KMS-11 (cell line): ENCODE measurements at regions not wholly inside any gene's neighbourhood (a gene's known extent, or its start where the extent isn't known, plus 50 kb on each side); places are given as distances from the start of the nearest gene placed in this dataset.

Source experiments
- H2AFZ ChIP-seq: fragments of 200-600 bp; sonication (generic); 2 replicates; pipeline ENCODE4 v1.6.1; 2016; ENCODE audit warnings: antibody characterized with exemption, mixed run types, low read depth
- H3K27ac ChIP-seq: fragments of 200-600 bp; sonication (generic); 2 replicates; pipeline ENCODE4 v1.6.1; 2016; ENCODE audit warnings: mild to moderate bottlenecking, mixed run types
- H3K27me3 ChIP-seq: fragments of 200-600 bp; sonication (generic); 2 replicates; pipeline ENCODE4 v1.6.1; 2017; ENCODE audit warnings: mild to moderate bottlenecking, low read depth, mixed run types, moderate library complexity; ENCODE audit not compliant: insufficient read depth
- H3K36me3 ChIP-seq: fragments of 200-600 bp; sonication (generic); 2 replicates; pipeline ENCODE4 v1.6.1; 2017; ENCODE audit warnings: mild to moderate bottlenecking, mixed run types; ENCODE audit not compliant: insufficient read depth
- H3K4me1 ChIP-seq: fragments of 200-600 bp; sonication (generic); 2 replicates; pipeline ENCODE4 v1.6.1; 2016; ENCODE audit warnings: mild to moderate bottlenecking, low read depth, mixed run types; ENCODE audit not compliant: poor library complexity, severe bottlenecking
- H3K4me2 ChIP-seq: fragments of 200-600 bp; sonication (generic); 2 replicates; pipeline ENCODE4 v1.7.0; 2016; ENCODE audit warnings: mild to moderate bottlenecking, mixed run types
- H3K4me3 ChIP-seq: fragments of 200-600 bp; sonication (generic); IDR thresholded peaks from 2 replicates; pipeline ENCODE4 v1.6.1; 2017; ENCODE audit warnings: low read depth, low read length, mixed read lengths; ENCODE audit not compliant: insufficient read depth
- H3K79me2 ChIP-seq: fragments of 200-600 bp; sonication (generic); 2 replicates; pipeline ENCODE4 v1.6.1; 2016; ENCODE audit warnings: low read depth, mixed run types; ENCODE audit not compliant: insufficient read depth
- H3K9ac ChIP-seq: fragments of 200-600 bp; sonication (generic); 2 replicates; pipeline ENCODE4 v1.6.1; 2016; ENCODE audit warnings: mild to moderate bottlenecking, mixed run types
- H4K20me1 ChIP-seq: fragments of 200-600 bp; sonication (generic); 2 replicates; pipeline ENCODE4 v1.6.1; 2016; ENCODE audit warnings: mild to moderate bottlenecking, mixed run types; ENCODE audit not compliant: insufficient read depth
- CTCF ChIP-seq: fragments of 200-600 bp; sonication (generic); conservative IDR thresholded peaks from 2 replicates; pipeline ENCODE4 v1.6.1; 2017; ENCODE audit warnings: low read depth, mild to moderate bottlenecking, antibody characterized with exemption, low read length, moderate library complexity, mixed read lengths

GRCh38 chr13:84481958-84482357 is 599.7 kb upstream of the SLITRK1 start:
- Histone ChIP-seq H3K4me2 (no peak overlapping the region), H3K9ac (no peak overlapping the region), H3K79me2 (no peaks in the 10 kb centered on the region), H3K4me1 (no peaks in the 10 kb centered on the region), H3K27ac (no peak overlapping the region), H3K27me3 (no peaks in the 10 kb centered on the region), H4K20me1 (no peaks in the 10 kb centered on the region), H2AFZ (no peak overlapping the region), H3K36me3 (no peaks in the 10 kb centered on the region), H3K4me3 (no peak overlapping the region)
- TF ChIP-seq CTCF: no peak

- Histone ChIP-seq H2AFZ (no peak overlapping the region), H3K9ac (no peak overlapping the region), H4K20me1 (no peaks in the 10 kb centered on the region), H3K27ac (no peak overlapping the region), H3K4me3 (no peak overlapping the region), H3K79me2 (no peaks in the 10 kb centered on the region), H3K4me2 (no peak overlapping the region), H3K4me1 (no peaks in the 10 kb centered on the region), H3K36me3 (no peaks in the 10 kb centered on the region), H3K27me3 (no peaks in the 10 kb centered on the region)
- TF ChIP-seq CTCF: no peak
These were observed 597.4 kb upstream of the SLITRK1 start for GRCh38 chr13:84479656-84480055.

- no peaks in the 10 kb centered on the region for H3K27me3 ChIP-seq
- H3K27ac ChIP-seq: no peak overlapping the region
- H3K4me1 ChIP-seq: no peaks in the 10 kb centered on the region
- no peak overlapping the region for H3K4me2 ChIP-seq
- H3K36me3 ChIP-seq: no peaks in the 10 kb centered on the region
- no peak overlapping the region for H2AFZ ChIP-seq
- TF ChIP-seq CTCF: no peak
- H3K79me2 ChIP-seq: no peaks in the 10 kb centered on the region
- no peak overlapping the region for H3K4me3 ChIP-seq
- H3K9ac ChIP-seq: no peak overlapping the region
- no peaks in the 10 kb centered on the region for H4K20me1 ChIP-seq
These were observed 588.3 kb upstream of the SLITRK1 start for GRCh38 chr13:84470528-84470927.

GRCh38 chr13:84466461-84466860 is 584.2 kb upstream of the SLITRK1 start:
- Histone ChIP-seq H3K79me2 (no peaks in the 10 kb centered on the region), H2AFZ (no peak overlapping the region), H3K9ac (no peak overlapping the region), H3K27me3 (no peaks in the 10 kb centered on the region), H4K20me1 (no peaks in the 10 kb centered on the region), H3K4me2 (no peak overlapping the region), H3K36me3 (no peaks in the 10 kb centered on the region), H3K27ac (no peak overlapping the region), H3K4me1 (no peaks in the 10 kb centered on the region), H3K4me3 (no peak overlapping the region)
- no peak for TF ChIP-seq CTCF

- no peak overlapping the region for H3K9ac ChIP-seq
- no peak overlapping the region for H2AFZ ChIP-seq
- H3K27ac ChIP-seq: no peak overlapping the region
- H4K20me1 ChIP-seq: no peaks in the 10 kb centered on the region
- H3K4me3 ChIP-seq: no peak overlapping the region
- H3K27me3 ChIP-seq: no peaks in the 10 kb centered on the region
- no peaks in the 10 kb centered on the region for H3K79me2 ChIP-seq
- TF ChIP-seq CTCF: no peak
- H3K36me3 ChIP-seq: no peaks in the 10 kb centered on the region
- H3K4me1 ChIP-seq: no peaks in the 10 kb centered on the region
- H3K4me2 ChIP-seq: no peak overlapping the region
These were observed 578.7 kb upstream of the SLITRK1 start for GRCh38 chr13:84460989-84461388.
